HEK293 (cell line): ENCODE measurements at regions not wholly inside any gene's neighbourhood (a gene's known extent, or its start where the extent isn't known, plus 50 kb on each side); places are given as distances from the start of the nearest gene placed in this dataset.

ENCODE experiments used
- CTCF ChIA-PET: fragments of 350-600 bp; formaldehyde crosslinking; extraction: SDS; loops from one replicate; lab custom pipeline; 2021; ENCODE audit warnings: antibody characterized with exemption; lab: Yijun Ruan, JAX
- POLR2A ChIA-PET: fragments of 300-600 bp; formaldehyde crosslinking; extraction: SDS; loops from one replicate; lab custom pipeline; 2020; ENCODE audit warnings: antibody characterized with exemption, inconsistent platforms; lab: Yijun Ruan, JAX
- H3K27ac ChIP-seq: fragments of 200-500 bp; sonication (Bioruptor generic); 2 replicates; pipeline ENCODE4 v1.5.1; 2014; ENCODE audit warnings: low read depth, low read length, control low read depth, inconsistent platforms; ENCODE audit errors: extremely low read depth
- H3K36me3 ChIP-seq, 2 experiments: fragments of 200-500 bp in 1 of 2; sonication (Bioruptor generic) in 1 of 2; 1 replicate in 1 of 2; 2 replicates in 1 of 2; pipeline ENCODE4 v1.5.1; 2014 to 2017; ENCODE audit warnings: inconsistent platforms in 2 of 2, low read length in 2 of 2; ENCODE audit not compliant: control insufficient read depth in 2 of 2, insufficient read depth in 1 of 2
- H3K4me1 ChIP-seq: fragments of 200-500 bp; sonication (Bioruptor generic); 2 replicates; pipeline ENCODE4 v1.5.1; 2014; ENCODE audit warnings: mild to moderate bottlenecking, low read length, inconsistent platforms; ENCODE audit not compliant: control insufficient read depth, insufficient read depth
- H3K4me3 ChIP-seq: 2 replicates; pipeline ENCODE4 v1.5.1; 2011; ENCODE audit warnings: low read depth, mild to moderate bottlenecking, control low read depth, low read length, moderate library complexity
- H3K9me3 ChIP-seq: fragments of 200-500 bp; sonication (Bioruptor generic); 2 replicates; pipeline ENCODE4 v1.5.1; 2014; ENCODE audit warnings: low read depth, low read length, inconsistent platforms; ENCODE audit not compliant: control insufficient read depth, insufficient read depth
- KLF10 ChIP-seq: fragments of 450-650 bp; IDR thresholded peaks from 2 replicates; pipeline ENCODE4 v1.5.1; 2018; ENCODE audit warnings: missing biosample characterization, mild to moderate bottlenecking, missing genetic modification characterization
- TCF7L2 ChIP-seq: IDR thresholded peaks from 2 replicates; pipeline ENCODE4 v1.6.1; 2011; ENCODE audit warnings: low read depth, mild to moderate bottlenecking, inconsistent platforms, low read length, moderate library complexity, borderline replicate concordance
- TRIM28 ChIP-seq: IDR thresholded peaks from 2 replicates; pipeline ENCODE4 v1.6.1; 2011; ENCODE audit warnings: low read length, control low read depth, borderline replicate concordance
- ZBTB1 ChIP-seq: fragments of 450-650 bp; formaldehyde crosslinking; IDR thresholded peaks from 2 replicates; pipeline ENCODE4 v1.5.1; 2016; ENCODE audit warnings: missing biosample characterization, missing genetic modification characterization
- ZBTB8A ChIP-seq: fragments of 450-650 bp; formaldehyde crosslinking; IDR thresholded peaks from 2 replicates; pipeline ENCODE4 v1.5.1; 2016; ENCODE audit warnings: missing biosample characterization, missing genetic modification characterization
- ZNF169 ChIP-seq: fragments of 450-650 bp; formaldehyde crosslinking; IDR thresholded peaks from 2 replicates; pipeline ENCODE4 v1.5.1; 2016; ENCODE audit warnings: missing biosample characterization, missing genetic modification characterization
- ZNF239 ChIP-seq: fragments of 450-650 bp; formaldehyde crosslinking; IDR thresholded peaks from 2 replicates; pipeline ENCODE4 v1.5.1; 2016; ENCODE audit warnings: missing biosample characterization, missing genetic modification characterization
- ZNF248 ChIP-seq: fragments of 450-650 bp; formaldehyde crosslinking; IDR thresholded peaks from 2 replicates; pipeline ENCODE4 v1.5.1; 2017; ENCODE audit warnings: missing biosample characterization, missing genetic modification characterization
- ZNF324 ChIP-seq: fragments of 450-650 bp; formaldehyde crosslinking; IDR thresholded peaks from 2 replicates; pipeline ENCODE4 v1.5.1; 2016; ENCODE audit warnings: missing biosample characterization, missing genetic modification characterization
- ZNF394 ChIP-seq: fragments of 450-650 bp; formaldehyde crosslinking; IDR thresholded peaks from 2 replicates; pipeline ENCODE4 v1.5.1; 2016; ENCODE audit warnings: missing biosample characterization, missing genetic modification characterization, mild to moderate bottlenecking, moderate library complexity, borderline replicate concordance
- ZNF416 ChIP-seq: fragments of 450-650 bp; formaldehyde crosslinking; IDR thresholded peaks from 2 replicates; pipeline ENCODE4 v1.5.1; 2016; ENCODE audit warnings: missing biosample characterization, missing genetic modification characterization
- ZNF426 ChIP-seq: fragments of 450-650 bp; formaldehyde crosslinking; IDR thresholded peaks from 2 replicates; pipeline ENCODE4 v1.5.1; 2017; ENCODE audit warnings: missing biosample characterization, missing genetic modification characterization, mild to moderate bottlenecking, inconsistent platforms, moderate library complexity
- ZNF449 ChIP-seq: fragments of 450-650 bp; formaldehyde crosslinking; IDR thresholded peaks from 2 replicates; pipeline ENCODE4 v1.5.1; 2017; ENCODE audit warnings: missing biosample characterization, mild to moderate bottlenecking, missing genetic modification characterization, moderate library complexity
- ZNF48 ChIP-seq: fragments of 450-650 bp; formaldehyde crosslinking; IDR thresholded peaks from 2 replicates; pipeline ENCODE4 v1.5.1; 2016; ENCODE audit warnings: missing biosample characterization, missing genetic modification characterization
- ZNF518A ChIP-seq: fragments of 450-650 bp; formaldehyde crosslinking; conservative IDR thresholded peaks from 2 replicates; pipeline ENCODE4 v1.5.1; 2016; ENCODE audit warnings: low read depth, missing biosample characterization, missing genetic modification characterization
- ZNF555 ChIP-seq: fragments of 450-650 bp; formaldehyde crosslinking; conservative IDR thresholded peaks from 2 replicates; pipeline ENCODE4 v1.5.1; 2017; ENCODE audit warnings: missing biosample characterization, mild to moderate bottlenecking, missing genetic modification characterization, inconsistent platforms
- ZNF623 ChIP-seq: fragments of 450-650 bp; formaldehyde crosslinking; IDR thresholded peaks from 2 replicates; pipeline ENCODE4 v1.5.1; 2016; ENCODE audit warnings: missing biosample characterization, missing genetic modification characterization
- ZNF701 ChIP-seq: fragments of 450-650 bp; formaldehyde crosslinking; IDR thresholded peaks from 2 replicates; pipeline ENCODE4 v1.5.1; 2016; ENCODE audit warnings: missing biosample characterization, missing genetic modification characterization
- ZNF768 ChIP-seq: fragments of 450-650 bp; formaldehyde crosslinking; IDR thresholded peaks from 2 replicates; pipeline ENCODE4 v1.5.1; 2018; ENCODE audit warnings: missing biosample characterization, mild to moderate bottlenecking, missing genetic modification characterization
- ZNF776 ChIP-seq: fragments of 450-650 bp; formaldehyde crosslinking; IDR thresholded peaks from 2 replicates; pipeline ENCODE4 v1.5.0; 2017; ENCODE audit warnings: missing biosample characterization, missing genetic modification characterization, borderline replicate concordance
- ZNF791 ChIP-seq: fragments of 450-650 bp; formaldehyde crosslinking; IDR thresholded peaks from 2 replicates; pipeline ENCODE4 v1.5.1; 2016; ENCODE audit warnings: missing biosample characterization, missing genetic modification characterization
- ZSCAN30 ChIP-seq: fragments of 450-650 bp; IDR thresholded peaks from 2 replicates; pipeline ENCODE4 v1.5.1; 2018; ENCODE audit warnings: missing biosample characterization, mild to moderate bottlenecking, missing genetic modification characterization, moderate library complexity
- ZSCAN5A ChIP-seq: fragments of 450-650 bp; formaldehyde crosslinking; IDR thresholded peaks from 2 replicates; pipeline ENCODE4 v1.5.1; 2016; ENCODE audit warnings: missing biosample characterization, missing genetic modification characterization
- TF ChIP-seq, protein P1 (sequence below): fragments of 450-650 bp; formaldehyde crosslinking; conservative IDR thresholded peaks from 2 replicates; pipeline ENCODE4 v1.5.1; 2016; ENCODE audit warnings: low read depth, missing biosample characterization, missing genetic modification characterization

GRCh38 chr7:132045002-132045401 is 488.6 kb upstream of the PODXL start (continued):
- TF ChIP-seq ZNF449 (no peak), TCF7L2 (no peak)

GRCh38 chr7:132044247-132044646 is 487.8 kb upstream of the PODXL start:
- H3K9me3 ChIP-seq = no peaks in the 10 kb centered on the region
- H3K4me1 ChIP-seq = no peaks in the 10 kb centered on the region
- no peaks in the 10 kb centered on the region for H3K36me3 ChIP-seq
- H3K27ac ChIP-seq = no peak overlapping the region
- no peak overlapping the region for H3K4me3 ChIP-seq
- POLR2A ChIA-PET = no interaction called here
- peak; percentile 69; the same call in 1 of the 2 replicates for TF ChIP-seq ZNF394
- TF ChIP-seq ZNF518A (tag by site-specific recombination) = peak; percentile 65; the same call in 1 of the 2 replicates
- TF ChIP-seq ZNF426 (tag by site-specific recombination) = peak; percentile 54
- TF ChIP-seq ZNF623 = peak; percentile 33; the same call in 1 of the 2 replicates
- 0 out of 2 replicates have a peak, but pooled peaks have one; percentile 33 for TF ChIP-seq ZBTB8A (tag by site-specific recombination)
- TF ChIP-seq, protein P1, sequence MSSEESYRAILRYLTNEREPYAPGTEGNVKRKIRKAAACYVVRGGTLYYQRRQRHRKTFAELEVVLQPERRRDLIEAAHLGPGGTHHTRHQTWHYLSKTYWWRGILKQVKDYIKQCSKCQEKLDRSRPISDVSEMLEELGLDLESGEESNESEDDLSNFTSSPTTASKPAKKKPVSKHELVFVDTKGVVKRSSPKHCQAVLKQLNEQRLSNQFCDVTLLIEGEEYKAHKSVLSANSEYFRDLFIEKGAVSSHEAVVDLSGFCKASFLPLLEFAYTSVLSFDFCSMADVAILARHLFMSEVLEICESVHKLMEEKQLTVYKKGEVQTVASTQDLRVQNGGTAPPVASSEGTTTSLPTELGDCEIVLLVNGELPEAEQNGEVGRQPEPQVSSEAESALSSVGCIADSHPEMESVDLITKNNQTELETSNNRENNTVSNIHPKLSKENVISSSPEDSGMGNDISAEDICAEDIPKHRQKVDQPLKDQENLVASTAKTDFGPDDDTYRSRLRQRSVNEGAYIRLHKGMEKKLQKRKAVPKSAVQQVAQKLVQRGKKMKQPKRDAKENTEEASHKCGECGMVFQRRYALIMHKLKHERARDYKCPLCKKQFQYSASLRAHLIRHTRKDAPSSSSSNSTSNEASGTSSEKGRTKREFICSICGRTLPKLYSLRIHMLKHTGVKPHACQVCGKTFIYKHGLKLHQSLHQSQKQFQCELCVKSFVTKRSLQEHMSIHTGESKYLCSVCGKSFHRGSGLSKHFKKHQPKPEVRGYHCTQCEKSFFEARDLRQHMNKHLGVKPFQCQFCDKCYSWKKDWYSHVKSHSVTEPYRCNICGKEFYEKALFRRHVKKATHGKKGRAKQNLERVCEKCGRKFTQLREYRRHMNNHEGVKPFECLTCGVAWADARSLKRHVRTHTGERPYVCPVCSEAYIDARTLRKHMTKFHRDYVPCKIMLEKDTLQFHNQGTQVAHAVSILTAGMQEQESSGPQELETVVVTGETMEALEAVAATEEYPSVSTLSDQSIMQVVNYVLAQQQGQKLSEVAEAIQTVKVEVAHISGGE (tag by site-specific recombination) = peak; percentile 52
- TF ChIP-seq ZNF239 (tag by site-specific recombination) = no peak
- peak; percentile 43 for TF ChIP-seq ZNF555 (tag by site-specific recombination)
- no peak for TF ChIP-seq ZNF248 (tag by site-specific recombination)
- CTCF ChIA-PET = interaction anchor here (1.1 to 1.2 kb wide), 2 partner anchors 9 to 355 kb away, joined by 3 to 4 read pairs; no protein-coding TSS in a partner anchor

GRCh38 chr7:132041108-132041507 is 484.7 kb upstream of the PODXL start:
- Histone ChIP-seq H3K4me3 (no peak overlapping the region), H3K27ac (no peak overlapping the region), H3K4me1 (no peaks in the 10 kb centered on the region), H3K9me3 (no peaks in the 10 kb centered on the region), H3K36me3 (no peaks in the 10 kb centered on the region)
- CTCF ChIA-PET = interaction anchor here (1.6 kb wide), 1 partner anchor 349 kb away, joined by 4 read pairs; no protein-coding TSS in a partner anchor
- POLR2A ChIA-PET = no interaction called here
- TF ChIP-seq ZNF791 (tag by site-specific recombination) = no peak
- no peak for TF ChIP-seq ZBTB1 (tag by site-specific recombination)
- TF ChIP-seq ZSCAN5A = no peak
- TF ChIP-seq ZNF48 (tag by site-specific recombination) = no peak
- TF ChIP-seq ZNF768 (tag by site-specific recombination) = no peak
- no peak for TF ChIP-seq ZSCAN30
- no peak for TF ChIP-seq ZNF701 (tag by site-specific recombination)
- TF ChIP-seq ZNF776 (tag by site-specific recombination) = no peak
- TF ChIP-seq ZNF324 (tag by site-specific recombination) = no peak
- no peak for TF ChIP-seq KLF10 (tag by site-specific recombination)
- TF ChIP-seq ZNF416 (tag by site-specific recombination) = no peak
- no peak for TF ChIP-seq ZNF169 (tag by site-specific recombination)
- TF ChIP-seq TRIM28 = no peak
